Astrocyte of the spinal cord (primary cell): ENCODE measurements at regions not wholly inside any gene's neighbourhood (a gene's known extent, or its start where the extent isn't known, plus 50 kb on each side); places are given as distances from the start of the nearest gene placed in this dataset.

Source experiments
- DNase-seq: peaks from one replicate; pipeline ENCODE4 v3.0.0; 2011; ENCODE audit warnings: low read depth, low spot score
- H3K4me3 ChIP-seq: 2 replicates; pipeline ENCODE4 v1.5.1; 2011; ENCODE audit warnings: low read depth, mild to moderate bottlenecking, low read length, moderate library complexity
- in situ Hi-C: cut with HindIII; loops from 2 replicates; pipeline ENCODE4 v1.10.0; 2017; ENCODE audit warnings: low sequenced_read_pairs
- TF ChIP-seq, protein P1 (sequence below): IDR thresholded peaks from 2 replicates; pipeline ENCODE4 v1.5.1; 2012; ENCODE audit warnings: low read depth, mild to moderate bottlenecking, low read length, inconsistent platforms

DNA sequence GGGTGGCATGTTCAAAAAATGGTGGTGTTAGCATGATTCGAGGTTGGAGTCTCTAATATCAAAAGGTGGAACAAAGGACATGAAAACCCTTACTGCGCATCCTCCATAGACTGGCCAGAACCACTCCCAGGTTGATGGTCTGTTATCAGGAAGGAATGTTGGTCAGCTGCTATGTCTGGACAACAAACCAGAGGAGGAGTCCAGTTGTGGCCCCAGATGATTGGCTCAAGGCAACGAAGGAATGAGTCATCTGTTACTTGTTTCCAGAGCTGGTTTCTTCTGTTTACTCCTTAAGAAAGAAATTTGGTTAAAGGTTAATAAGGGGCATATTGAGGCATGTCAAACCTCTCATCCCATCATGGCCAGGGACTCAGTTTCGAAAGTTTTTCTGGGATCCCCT lies 56.8 kb upstream of the GRIA4 start:
- in situ Hi-C loops: no loop called here
- no peak overlapping the region for H3K4me3 ChIP-seq
- no peak for DNase-seq
- TF ChIP-seq, protein P1, sequence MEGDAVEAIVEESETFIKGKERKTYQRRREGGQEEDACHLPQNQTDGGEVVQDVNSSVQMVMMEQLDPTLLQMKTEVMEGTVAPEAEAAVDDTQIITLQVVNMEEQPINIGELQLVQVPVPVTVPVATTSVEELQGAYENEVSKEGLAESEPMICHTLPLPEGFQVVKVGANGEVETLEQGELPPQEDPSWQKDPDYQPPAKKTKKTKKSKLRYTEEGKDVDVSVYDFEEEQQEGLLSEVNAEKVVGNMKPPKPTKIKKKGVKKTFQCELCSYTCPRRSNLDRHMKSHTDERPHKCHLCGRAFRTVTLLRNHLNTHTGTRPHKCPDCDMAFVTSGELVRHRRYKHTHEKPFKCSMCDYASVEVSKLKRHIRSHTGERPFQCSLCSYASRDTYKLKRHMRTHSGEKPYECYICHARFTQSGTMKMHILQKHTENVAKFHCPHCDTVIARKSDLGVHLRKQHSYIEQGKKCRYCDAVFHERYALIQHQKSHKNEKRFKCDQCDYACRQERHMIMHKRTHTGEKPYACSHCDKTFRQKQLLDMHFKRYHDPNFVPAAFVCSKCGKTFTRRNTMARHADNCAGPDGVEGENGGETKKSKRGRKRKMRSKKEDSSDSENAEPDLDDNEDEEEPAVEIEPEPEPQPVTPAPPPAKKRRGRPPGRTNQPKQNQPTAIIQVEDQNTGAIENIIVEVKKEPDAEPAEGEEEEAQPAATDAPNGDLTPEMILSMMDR: no peak

DNA sequence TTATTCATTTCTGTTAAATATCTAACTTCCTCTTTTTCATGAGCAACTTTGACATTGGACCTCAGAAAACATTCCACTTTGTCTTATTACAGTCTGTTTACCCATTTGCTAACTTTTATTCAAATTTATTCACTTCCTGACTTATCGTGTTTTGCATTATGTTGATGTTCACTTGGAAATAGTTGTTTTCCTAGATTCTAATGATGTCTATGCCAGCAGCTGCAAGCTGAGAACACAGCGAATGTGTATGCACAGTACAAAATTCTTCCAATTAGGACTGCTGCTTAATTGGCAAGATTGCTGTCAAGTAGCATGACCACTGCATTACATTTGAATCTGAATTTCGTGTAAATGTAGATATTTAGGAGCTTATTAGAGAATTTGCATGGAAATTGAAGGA lies 61.5 kb upstream of the GRIA4 start:
- no peak for DNase-seq
- no peak overlapping the region for H3K4me3 ChIP-seq
- in situ Hi-C loops: no loop called here
- TF ChIP-seq, protein P1: no peak

DNA sequence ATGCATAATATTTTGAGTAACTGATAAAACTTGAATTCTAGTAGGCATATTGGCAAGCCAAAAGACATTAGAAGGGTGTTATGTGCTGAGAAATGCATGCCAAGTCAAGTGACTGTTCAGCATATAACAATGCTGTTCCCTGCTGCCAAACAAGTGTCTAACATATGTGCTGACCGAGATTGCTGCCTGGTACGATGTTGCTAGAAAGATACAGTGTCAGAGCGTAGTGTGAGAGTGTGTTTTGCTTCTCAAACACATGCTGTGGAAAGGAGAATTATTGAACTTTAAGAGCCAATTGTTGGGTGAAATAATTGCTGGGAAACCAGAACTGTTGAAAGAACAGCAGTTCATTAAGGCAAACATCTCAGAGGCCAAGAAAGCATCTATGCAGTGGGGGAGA lies 71.3 kb upstream of the GRIA4 start:
- TF ChIP-seq, protein P1: no peak

DNA sequence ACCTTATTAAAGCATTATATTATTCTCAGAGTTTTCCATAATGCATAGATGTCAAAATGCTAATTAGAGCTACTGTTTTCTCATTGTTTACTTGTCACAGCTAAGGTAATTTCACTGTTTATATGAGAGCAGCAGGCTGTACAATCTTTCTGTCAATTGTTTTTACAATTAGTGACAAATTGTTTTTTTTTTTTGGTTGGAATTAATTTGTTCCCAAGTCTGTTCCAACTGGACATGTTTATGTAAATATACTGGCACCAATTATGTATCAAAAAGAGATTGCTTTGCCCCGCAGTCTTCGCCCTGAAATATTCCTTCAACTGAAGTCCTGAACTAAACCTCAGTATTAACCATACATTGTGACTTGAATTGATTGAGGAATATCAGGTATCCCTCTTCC lies 72.3 kb upstream of the GRIA4 start:
- H3K4me3 ChIP-seq: no peak overlapping the region
- TF ChIP-seq, protein P1: no peak
- in situ Hi-C loops: no loop called here
- no peak for DNase-seq

More for the DNA sequence above, 71.3 kb upstream of the GRIA4 start:
- in situ Hi-C loops: no loop called here
- no peak for DNase-seq
- H3K4me3 ChIP-seq: no peak overlapping the region

DNA sequence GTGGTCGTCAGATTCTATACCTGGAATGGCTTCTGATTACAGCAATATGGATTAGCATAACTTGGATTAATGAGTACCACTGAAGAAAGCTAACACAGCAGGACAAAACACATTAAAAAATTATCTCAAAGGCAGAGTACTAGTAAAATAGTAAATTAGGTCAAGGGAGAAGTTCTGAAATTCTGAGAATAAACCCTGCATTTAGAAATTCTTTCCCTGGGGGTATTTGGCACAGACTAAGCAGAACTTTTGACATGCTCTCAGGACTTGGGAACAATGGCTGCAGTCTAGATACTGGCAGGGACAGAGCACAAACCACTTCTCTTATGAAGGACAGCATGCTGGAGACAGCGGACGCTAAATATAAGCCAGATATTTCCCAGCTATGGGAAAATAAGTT lies 85.6 kb upstream of the GRIA4 start:
- DNase-seq: no peak
- in situ Hi-C loops: no loop called here
- H3K4me3 ChIP-seq: no peak overlapping the region
- TF ChIP-seq, protein P1: no peak

DNA sequence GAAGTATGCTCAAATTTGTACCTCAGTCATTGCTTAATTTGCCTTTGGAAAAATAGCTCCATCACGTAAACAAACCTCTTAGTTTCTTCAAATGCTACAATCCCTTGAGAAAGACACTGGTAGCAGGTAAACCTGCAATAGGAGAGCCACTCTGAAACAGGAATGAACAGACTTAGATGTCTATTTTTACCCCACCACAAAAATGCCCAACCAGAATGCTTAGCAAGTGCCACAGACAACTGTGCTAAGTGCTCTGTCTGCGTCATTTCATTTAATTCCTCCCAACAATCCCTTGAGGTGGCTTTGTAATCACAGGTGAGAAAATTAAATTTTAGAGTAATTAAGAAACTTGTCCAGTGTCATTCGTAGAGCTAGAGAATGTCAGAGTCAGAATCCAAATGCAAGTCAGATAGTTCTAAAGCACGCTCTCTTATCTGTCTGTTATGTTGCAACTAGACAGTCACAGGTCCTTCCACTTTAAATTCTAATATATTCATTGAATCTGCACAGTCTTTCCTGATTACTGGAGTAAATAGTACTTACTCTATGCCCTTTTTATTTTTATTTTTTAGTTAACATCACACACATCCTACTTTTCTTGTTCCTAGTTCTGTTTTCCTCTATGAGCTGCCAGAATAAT lies 89.0 kb upstream of the GRIA4 start:
- in situ Hi-C loops: no loop called here
- DNase-seq: no peak
- no peak overlapping the region for H3K4me3 ChIP-seq
- TF ChIP-seq, protein P1: no peak
